Lower leg skin (tissue), 3 donors: ENCODE measurements at regions not wholly inside any gene's neighbourhood (a gene's known extent, or its start where the extent isn't known, plus 50 kb on each side); places are given as distances from the start of the nearest gene placed in this dataset.

Experiments used
- POLR2A ChIP-seq, 2 donors: fragments of 450-650 bp; IDR thresholded peaks; one replicate each; pipeline ENCODE4 v1.6.1; 2016 to 2017; ENCODE audit warnings: antibody characterized with exemption in 2 of 2, mild to moderate bottlenecking in 1 of 2, moderate library complexity in 1 of 2
- TF ChIP-seq, protein P1 (sequence below), 3 donors: fragments of 450-650 bp; IDR thresholded peaks; one replicate each; pipeline ENCODE4 v1.5.1; 2016; ENCODE audit warnings: antibody characterized with exemption in 3 of 3, mild to moderate bottlenecking in 3 of 3, moderate library complexity in 2 of 3

DNA sequence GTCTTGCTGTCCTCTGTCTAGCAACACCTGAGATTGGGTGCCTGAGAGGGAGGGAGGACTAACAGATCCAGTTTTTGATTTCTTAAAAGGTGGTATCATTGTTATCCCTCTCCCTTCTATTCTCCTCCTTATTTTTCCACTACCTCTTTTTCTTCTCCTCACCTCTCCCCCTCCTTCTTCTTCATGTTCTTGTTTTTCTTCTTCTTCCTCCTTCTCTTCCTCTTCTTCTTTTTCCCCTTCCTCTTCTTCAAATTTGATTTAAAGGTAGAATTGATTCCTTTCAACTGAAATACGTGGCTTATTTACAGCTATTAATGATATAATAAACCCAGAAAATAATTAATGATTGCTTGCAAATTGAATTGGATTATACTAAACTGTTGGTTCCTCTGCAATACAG lies 256.8 kb upstream of the BTG1 start:
- TF ChIP-seq, protein P1, sequence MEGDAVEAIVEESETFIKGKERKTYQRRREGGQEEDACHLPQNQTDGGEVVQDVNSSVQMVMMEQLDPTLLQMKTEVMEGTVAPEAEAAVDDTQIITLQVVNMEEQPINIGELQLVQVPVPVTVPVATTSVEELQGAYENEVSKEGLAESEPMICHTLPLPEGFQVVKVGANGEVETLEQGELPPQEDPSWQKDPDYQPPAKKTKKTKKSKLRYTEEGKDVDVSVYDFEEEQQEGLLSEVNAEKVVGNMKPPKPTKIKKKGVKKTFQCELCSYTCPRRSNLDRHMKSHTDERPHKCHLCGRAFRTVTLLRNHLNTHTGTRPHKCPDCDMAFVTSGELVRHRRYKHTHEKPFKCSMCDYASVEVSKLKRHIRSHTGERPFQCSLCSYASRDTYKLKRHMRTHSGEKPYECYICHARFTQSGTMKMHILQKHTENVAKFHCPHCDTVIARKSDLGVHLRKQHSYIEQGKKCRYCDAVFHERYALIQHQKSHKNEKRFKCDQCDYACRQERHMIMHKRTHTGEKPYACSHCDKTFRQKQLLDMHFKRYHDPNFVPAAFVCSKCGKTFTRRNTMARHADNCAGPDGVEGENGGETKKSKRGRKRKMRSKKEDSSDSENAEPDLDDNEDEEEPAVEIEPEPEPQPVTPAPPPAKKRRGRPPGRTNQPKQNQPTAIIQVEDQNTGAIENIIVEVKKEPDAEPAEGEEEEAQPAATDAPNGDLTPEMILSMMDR (IDR thresholded peaks at IDR 0.05) = no peak
- no peak for TF ChIP-seq POLR2A (IDR thresholded peaks at IDR 0.05)
